ENCODE measurements at regions not wholly inside any gene's neighbourhood (a gene's known extent, or its start where the extent isn't known, plus 50 kb on each side); places are given as distances from the start of the nearest gene placed in this dataset.

DNA sequence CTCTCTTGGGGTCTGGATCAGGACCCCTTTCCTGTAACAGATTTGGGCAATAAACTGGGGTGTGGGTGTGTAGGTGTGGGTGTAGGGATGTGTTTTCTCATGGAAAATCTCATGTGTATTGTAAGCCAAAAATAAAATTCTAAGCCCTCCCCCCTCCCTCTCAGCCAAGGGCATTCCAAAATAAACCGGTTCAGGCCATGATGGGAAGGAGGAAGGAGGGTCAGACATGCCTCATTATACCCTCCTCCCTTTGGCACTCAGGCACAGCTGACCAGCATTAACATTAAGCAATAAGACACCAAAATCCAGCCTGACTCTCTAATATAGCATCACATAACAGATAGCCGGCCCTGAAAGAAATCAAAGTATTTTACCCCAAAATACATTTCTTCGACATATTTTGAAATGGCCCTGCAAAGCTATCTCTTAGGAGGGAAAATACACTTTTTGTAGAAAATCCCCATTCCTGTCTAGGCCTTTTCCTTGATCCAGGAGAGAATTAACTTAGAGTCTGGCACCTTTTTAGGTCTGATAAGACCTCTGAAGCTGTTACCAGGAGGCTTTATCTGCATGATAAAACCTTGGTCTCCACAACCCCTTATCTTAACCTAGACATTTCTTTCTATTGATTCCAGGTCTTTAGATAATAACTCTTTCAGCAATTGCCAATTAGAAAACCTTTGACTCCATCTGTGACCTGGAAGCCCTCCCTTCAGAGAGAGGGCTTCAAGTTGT is 128.7 kb upstream of the COL5A2 start:
- H3K27me3 Mint-ChIP-seq (ENCODE audit: unreplicated experiment), result no peaks in the 10 kb centered on the region
- H3K4me3 Mint-ChIP-seq (ENCODE audit: low read depth, unreplicated experiment), result no peak overlapping the region
- H3K9me3 Mint-ChIP-seq (ENCODE audit: low read depth, unreplicated experiment), result no peaks in the 10 kb centered on the region
- intact Hi-C loops (cut with micrococcal nuclease; ENCODE audit: unreplicated experiment), result loop anchor here (5.0 kb wide), 1 partner anchor 99 kb away; no protein-coding TSS in a partner anchor
- peaks cover 20% of the 10 kb centered on the region for H3K4me1 Mint-ChIP-seq (ENCODE audit: low read depth, unreplicated experiment)
- DNase-seq, result no peak
- no peaks in the 10 kb centered on the region for H3K36me3 Mint-ChIP-seq (ENCODE audit: insufficient read depth, unreplicated experiment)
- H3K27ac Mint-ChIP-seq (ENCODE audit: unreplicated experiment), result no peak overlapping the region
- TF ChIP-seq, protein P1, sequence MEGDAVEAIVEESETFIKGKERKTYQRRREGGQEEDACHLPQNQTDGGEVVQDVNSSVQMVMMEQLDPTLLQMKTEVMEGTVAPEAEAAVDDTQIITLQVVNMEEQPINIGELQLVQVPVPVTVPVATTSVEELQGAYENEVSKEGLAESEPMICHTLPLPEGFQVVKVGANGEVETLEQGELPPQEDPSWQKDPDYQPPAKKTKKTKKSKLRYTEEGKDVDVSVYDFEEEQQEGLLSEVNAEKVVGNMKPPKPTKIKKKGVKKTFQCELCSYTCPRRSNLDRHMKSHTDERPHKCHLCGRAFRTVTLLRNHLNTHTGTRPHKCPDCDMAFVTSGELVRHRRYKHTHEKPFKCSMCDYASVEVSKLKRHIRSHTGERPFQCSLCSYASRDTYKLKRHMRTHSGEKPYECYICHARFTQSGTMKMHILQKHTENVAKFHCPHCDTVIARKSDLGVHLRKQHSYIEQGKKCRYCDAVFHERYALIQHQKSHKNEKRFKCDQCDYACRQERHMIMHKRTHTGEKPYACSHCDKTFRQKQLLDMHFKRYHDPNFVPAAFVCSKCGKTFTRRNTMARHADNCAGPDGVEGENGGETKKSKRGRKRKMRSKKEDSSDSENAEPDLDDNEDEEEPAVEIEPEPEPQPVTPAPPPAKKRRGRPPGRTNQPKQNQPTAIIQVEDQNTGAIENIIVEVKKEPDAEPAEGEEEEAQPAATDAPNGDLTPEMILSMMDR (IDR thresholded peaks at IDR 0.05; ENCODE audit: unreplicated experiment), result no peak
- no TSS peak for BruUV-seq (replicated peaks)
- CTCF ChIA-PET, result no interaction called here

DNA sequence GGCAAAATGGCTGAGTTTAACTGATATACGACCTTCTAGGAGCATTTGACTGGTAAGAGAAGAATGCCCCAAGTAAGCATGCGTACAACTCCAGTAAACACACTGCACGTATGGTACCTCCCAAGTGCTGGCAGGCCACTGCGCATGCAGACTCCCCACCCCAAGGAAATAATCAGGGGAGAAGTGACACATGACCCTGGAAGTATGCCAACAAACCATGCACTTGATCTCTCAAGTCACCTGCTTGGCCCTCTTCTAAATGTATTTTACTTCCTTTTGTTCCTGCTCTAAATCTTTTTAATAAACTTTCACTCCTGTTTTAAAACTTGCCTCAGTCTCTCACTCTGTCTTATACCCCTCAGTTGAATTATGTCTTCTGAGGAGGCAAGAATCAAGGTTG is 129.8 kb upstream of the COL5A2 start:
- Mint-ChIP-seq H3K27me3 (ENCODE audit: unreplicated experiment) (no peaks in the 10 kb centered on the region), H3K27ac (ENCODE audit: unreplicated experiment) (no peak overlapping the region), H3K4me1 (ENCODE audit: low read depth, unreplicated experiment) (peaks cover 20% of the 10 kb centered on the region), H3K36me3 (ENCODE audit: insufficient read depth, unreplicated experiment) (no peaks in the 10 kb centered on the region), H3K4me3 (ENCODE audit: low read depth, unreplicated experiment) (no peak overlapping the region), H3K9me3 (ENCODE audit: low read depth, unreplicated experiment) (no peaks in the 10 kb centered on the region)
- no peak for DNase-seq
- CTCF ChIA-PET, result no interaction called here
- TF ChIP-seq, protein P1 (IDR thresholded peaks at IDR 0.05; ENCODE audit: unreplicated experiment), result no peak
- intact Hi-C loops (cut with micrococcal nuclease; ENCODE audit: unreplicated experiment), result loop anchor here (5.0 kb wide), 1 partner anchor 98 kb away; no protein-coding TSS in a partner anchor
- no TSS peak for BruUV-seq (replicated peaks)

DNA sequence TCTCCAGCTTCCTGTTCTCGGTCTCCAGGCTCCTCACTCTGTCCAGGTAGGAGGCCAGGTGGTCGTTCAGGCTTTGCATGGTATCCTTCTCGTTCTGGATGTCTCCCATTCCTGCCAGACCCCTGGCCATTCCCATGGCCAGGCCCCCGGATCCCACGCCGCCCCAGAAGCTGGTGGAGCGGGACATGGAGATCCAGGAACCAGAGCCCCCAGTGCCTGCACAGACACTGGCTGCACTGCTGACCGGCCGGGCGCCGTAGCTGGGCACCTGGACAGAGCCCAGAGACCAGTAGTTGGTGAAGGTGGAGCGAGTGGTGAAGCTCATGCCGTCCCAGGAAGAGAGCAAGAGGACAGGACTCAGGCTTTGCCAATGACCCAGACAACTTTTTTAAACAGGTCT is 129.1 kb upstream of the WDR75 start:
- CTCF ChIA-PET, result no interaction called here
- no peak for DNase-seq
- H3K36me3 Mint-ChIP-seq (ENCODE audit: insufficient read depth, unreplicated experiment), result no peaks in the 10 kb centered on the region
- H3K27me3 Mint-ChIP-seq (ENCODE audit: unreplicated experiment), result no peaks in the 10 kb centered on the region
- no TSS peak for BruUV-seq (replicated peaks)
- TF ChIP-seq, protein P1 (IDR thresholded peaks at IDR 0.05; ENCODE audit: unreplicated experiment), result no peak
- H3K4me1 Mint-ChIP-seq (ENCODE audit: low read depth, unreplicated experiment), result peaks cover 8% of the 10 kb centered on the region
- H3K9me3 Mint-ChIP-seq (ENCODE audit: low read depth, unreplicated experiment), result no peaks in the 10 kb centered on the region
- H3K27ac Mint-ChIP-seq (ENCODE audit: unreplicated experiment), result no peak overlapping the region
- no peak overlapping the region for H3K4me3 Mint-ChIP-seq (ENCODE audit: low read depth, unreplicated experiment)
- intact Hi-C loops (cut with micrococcal nuclease; ENCODE audit: unreplicated experiment), result no loop called here

DNA sequence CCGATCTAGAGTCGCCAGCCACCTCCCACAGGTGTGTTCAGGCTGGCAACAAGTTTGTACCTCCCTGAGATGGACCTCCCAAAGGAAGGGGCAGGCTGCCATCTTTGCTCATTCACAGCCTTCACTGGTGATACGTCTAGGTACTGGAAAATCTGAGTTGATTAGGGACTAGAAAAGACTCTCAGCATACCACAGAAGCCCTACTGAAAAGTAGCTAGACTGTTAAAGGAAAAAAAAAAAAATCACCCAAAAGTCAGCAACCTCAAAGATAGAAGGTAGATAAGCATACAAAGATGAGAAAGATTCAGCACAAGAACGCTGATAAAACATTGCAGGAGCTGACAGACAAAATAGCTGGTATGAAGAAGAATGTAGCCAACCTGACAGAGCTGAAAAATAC is 128.6 kb upstream of the WDR75 start:
- intact Hi-C loops (cut with micrococcal nuclease; ENCODE audit: unreplicated experiment), result no loop called here
- Mint-ChIP-seq H3K36me3 (ENCODE audit: insufficient read depth, unreplicated experiment) (no peaks in the 10 kb centered on the region), H3K27me3 (ENCODE audit: unreplicated experiment) (no peaks in the 10 kb centered on the region), H3K9me3 (ENCODE audit: low read depth, unreplicated experiment) (no peaks in the 10 kb centered on the region), H3K4me3 (ENCODE audit: low read depth, unreplicated experiment) (no peak overlapping the region), H3K27ac (ENCODE audit: unreplicated experiment) (no peak overlapping the region), H3K4me1 (ENCODE audit: low read depth, unreplicated experiment) (peaks cover 8% of the 10 kb centered on the region)
- TF ChIP-seq, protein P1 (IDR thresholded peaks at IDR 0.05; ENCODE audit: unreplicated experiment), result no peak
- CTCF ChIA-PET, result interaction anchor here (0.5 to 0.7 kb wide), 2 partner anchors 61 to 420 kb away, joined by 3 to 5 read pairs; no protein-coding TSS in a partner anchor
- DNase-seq, result no peak
- no TSS peak for BruUV-seq (replicated peaks)
